ENCODE measurements at regions not wholly inside any gene's neighbourhood (a gene's known extent, or its start where the extent isn't known, plus 50 kb on each side); places are given as distances from the start of the nearest gene placed in this dataset.

GRCh38 chr17:43328650-43329049, 70.1 kb upstream of the ARL4D start:
- Mint-ChIP-seq H3K9me3 (no peaks in the 10 kb centered on the region), H3K27me3 (peaks cover 26% of the 10 kb centered on the region), H3K4me3 (no peak overlapping the region), H3K4me1 (ENCODE audit: unreplicated experiment) (peaks cover 28% of the 10 kb centered on the region), H3K27ac (no peak overlapping the region), H3K36me3 (no peaks in the 10 kb centered on the region)
- TF ChIP-seq CTCF (conservative IDR thresholded peaks at IDR 0.05): no peak
- no peak for DNase-seq (ENCODE audit: extremely low spot score, unreplicated experiment)

- H3K27me3 Mint-ChIP-seq: peaks cover 26% of the 10 kb centered on the region
- no peak for DNase-seq (ENCODE audit: extremely low spot score, unreplicated experiment)
- peaks cover 27% of the 10 kb centered on the region for H3K4me1 Mint-ChIP-seq (ENCODE audit: unreplicated experiment)
- no peak for TF ChIP-seq CTCF (conservative IDR thresholded peaks at IDR 0.05)
- H3K4me3 Mint-ChIP-seq: no peak overlapping the region
- no peak overlapping the region for H3K27ac Mint-ChIP-seq
- no peaks in the 10 kb centered on the region for H3K9me3 Mint-ChIP-seq
- no peaks in the 10 kb centered on the region for H3K36me3 Mint-ChIP-seq
Measured at GRCh38 chr17:43327834-43328420, 70.9 kb upstream of the ARL4D start.

GRCh38 chr17:43327421-43327820, 71.4 kb upstream of the ARL4D start:
- Mint-ChIP-seq H3K4me3 (no peak overlapping the region), H3K27ac (no peak overlapping the region), H3K36me3 (no peaks in the 10 kb centered on the region), H3K9me3 (no peaks in the 10 kb centered on the region), H3K4me1 (ENCODE audit: unreplicated experiment) (peaks cover 27% of the 10 kb centered on the region), H3K27me3 (peaks cover 25% of the 10 kb centered on the region)
- DNase-seq (ENCODE audit: extremely low spot score, unreplicated experiment): no peak
- TF ChIP-seq CTCF (conservative IDR thresholded peaks at IDR 0.05): no peak

- Mint-ChIP-seq H3K9me3 (no peaks in the 10 kb centered on the region), H3K36me3 (no peaks in the 10 kb centered on the region), H3K27me3 (peaks cover 18% of the 10 kb centered on the region), H3K4me3 (no peak overlapping the region), H3K4me1 (ENCODE audit: unreplicated experiment) (peaks cover 22% of the 10 kb centered on the region), H3K27ac (no peak overlapping the region)
- TF ChIP-seq CTCF (conservative IDR thresholded peaks at IDR 0.05): no peak
- DNase-seq (ENCODE audit: extremely low spot score, unreplicated experiment): no peak
Measured at GRCh38 chr17:43326490-43327275, 72.1 kb upstream of the ARL4D start.

GRCh38 chr17:43324205-43324893, 74.4 kb upstream of the ARL4D start:
- Mint-ChIP-seq H3K27me3 (peaks cover 13% of the 10 kb centered on the region), H3K9me3 (no peaks in the 10 kb centered on the region), H3K4me3 (no peak overlapping the region), H3K27ac (no peak overlapping the region), H3K36me3 (no peaks in the 10 kb centered on the region), H3K4me1 (ENCODE audit: unreplicated experiment) (peaks cover 18% of the 10 kb centered on the region)
- no peak for DNase-seq (ENCODE audit: extremely low spot score, unreplicated experiment)
- TF ChIP-seq CTCF (conservative IDR thresholded peaks at IDR 0.05): peak; percentile 35

Measured in type B pancreatic cell (in vitro differentiated cells).